NB4 (cell line): ENCODE measurements at regions not wholly inside any gene's neighbourhood (a gene's known extent, or its start where the extent isn't known, plus 50 kb on each side); places are given as distances from the start of the nearest gene placed in this dataset.

ENCODE experiments used
- CTCF ChIP-seq: IDR thresholded peaks from one replicate; pipeline ENCODE4 v1.5.1; 2012; ENCODE audit warnings: low read depth, low read length
- MAX ChIP-seq: IDR thresholded peaks from 2 replicates; pipeline ENCODE4 v1.6.1; 2011; ENCODE audit warnings: low read depth, low read length
- MYC ChIP-seq: IDR thresholded peaks from 2 replicates; pipeline ENCODE4 v1.6.1; 2011; ENCODE audit warnings: low read depth, low read length
- POLR2A ChIP-seq: IDR thresholded peaks from 2 replicates; pipeline ENCODE4 v1.6.1; 2011; ENCODE audit warnings: mild to moderate bottlenecking; ENCODE audit not compliant: insufficient read length; ENCODE audit errors: extremely low read depth

- TF ChIP-seq CTCF (no peak), POLR2A (no peak), MYC (no peak), MAX (no peak)
These were observed 250.1 kb downstream of the SEC14L1 start for GRCh38 chr17:77390870-77391269.
